ENCODE measurements at regions not wholly inside any gene's neighbourhood (a gene's known extent, or its start where the extent isn't known, plus 50 kb on each side); places are given as distances from the start of the nearest gene placed in this dataset.

GRCh38 chr6:150797949-150798348 is 67.6 kb upstream of the MTHFD1L start:
- intact Hi-C loops (cut with DNase I), result no loop called here
- DNase-seq, result no peak

GRCh38 chr6:150799276-150799805 is 66.2 kb upstream of the MTHFD1L start:
- peak in 2 of 42 donors; percentile 33 to 59 for DNase-seq
- intact Hi-C loops (cut with DNase I), result no loop called here

GRCh38 chr6:150800674-150801314 is 64.7 kb upstream of the MTHFD1L start:
- DNase-seq, result no peak
- intact Hi-C loops (cut with DNase I), result no loop called here

GRCh38 chr6:150806790-150807189 is 58.7 kb upstream of the MTHFD1L start:
- intact Hi-C loops (cut with DNase I), result no loop called here
- no peak for DNase-seq

GRCh38 chr6:150813319-150813992 is 52.0 kb upstream of the MTHFD1L start:
- peak in 2 of 42 donors; percentile 4 to 58 for DNase-seq
- intact Hi-C loops (cut with DNase I), result loop anchor here (5.0 kb wide), 1 partner anchor 396 kb away; no protein-coding TSS in a partner anchor

GRCh38 chr6:150813993-150814359 is 51.5 kb upstream of the MTHFD1L start:
- DNase-seq, result no peak
- intact Hi-C loops (cut with DNase I), result loop anchor here (5.0 kb wide), 1 partner anchor 397 kb away; no protein-coding TSS in a partner anchor
